ENCODE measurements at regions not wholly inside any gene's neighbourhood (a gene's known extent, or its start where the extent isn't known, plus 50 kb on each side); places are given as distances from the start of the nearest gene placed in this dataset.

- TF ChIP-seq POLR2A (IDR thresholded peaks at IDR 0.05; ENCODE audit: low read length): no peak
- TF ChIP-seq GATA1 (IDR thresholded peaks at IDR 0.05; ENCODE audit: low read depth, low read length): no peak
Observed at GRCh38 chr7:437329-438251, 82.1 kb downstream of the PDGFA start.
